Smooth muscle cell (in vitro differentiated cells): ENCODE measurements at regions not wholly inside any gene's neighbourhood (a gene's known extent, or its start where the extent isn't known, plus 50 kb on each side); places are given as distances from the start of the nearest gene placed in this dataset.

ENCODE experiments used
- DNase-seq: peaks from one replicate; lab custom pipeline; 2025; ENCODE audit not compliant: unreplicated experiment; lab: John Stamatoyannopoulos, UW
- H2AFZ ChIP-seq: fragments of 200-600 bp; sonication (generic); 2 replicates; pipeline ENCODE4 v1.6.0; 2016; ENCODE audit warnings: antibody characterized with exemption, low read depth, mild to moderate bottlenecking
- H3F3A ChIP-seq: fragments of 200-600 bp; sonication (generic); 2 replicates; pipeline ENCODE4 v1.6.0; 2017; ENCODE audit warnings: antibody characterized with exemption, low read depth
- H3K27ac ChIP-seq: fragments of 200-600 bp; sonication (generic); 2 replicates; pipeline ENCODE4 v1.5.1; 2016; ENCODE audit warnings: low read depth, mild to moderate bottlenecking
- H3K27me3 ChIP-seq: fragments of 200-600 bp; sonication (generic); 2 replicates; pipeline ENCODE4 v1.6.1; 2016; ENCODE audit warnings: low read depth, mild to moderate bottlenecking
- H3K36me3 ChIP-seq: fragments of 200-600 bp; sonication (generic); 2 replicates; pipeline ENCODE4 v1.5.1; 2016; ENCODE audit warnings: low read depth
- H3K4me1 ChIP-seq: fragments of 200-600 bp; sonication (generic); 2 replicates; pipeline ENCODE4 v1.5.1; 2016; ENCODE audit warnings: low read depth
- H3K4me2 ChIP-seq: fragments of 200-600 bp; sonication (generic); 2 replicates; pipeline ENCODE4 v1.6.0; 2016; ENCODE audit warnings: mild to moderate bottlenecking
- H3K4me3 ChIP-seq: fragments of 200-600 bp; sonication (generic); 2 replicates; pipeline ENCODE4 v1.5.1; 2016; ENCODE audit warnings: mild to moderate bottlenecking
- H3K79me2 ChIP-seq: fragments of 200-600 bp; sonication (generic); 2 replicates; pipeline ENCODE4 v1.6.0; 2016; ENCODE audit warnings: low read depth, mild to moderate bottlenecking
- H3K9ac ChIP-seq: fragments of 200-600 bp; sonication (generic); 2 replicates; pipeline ENCODE4 v1.6.0; 2016; ENCODE audit warnings: low read depth
- H3K9me3 ChIP-seq: fragments of 200-600 bp; sonication (generic); replicated peaks from 2 replicates; pipeline ENCODE4 v1.5.1; 2016; ENCODE audit warnings: low read depth
- H4K20me1 ChIP-seq: fragments of 200-600 bp; sonication (generic); 2 replicates; pipeline ENCODE4 v1.6.0; 2016; ENCODE audit warnings: low read depth
- WGBS: methylation state at CpG from one replicate; pipeline ENCODE4 v1.1.7; 2016; ENCODE audit warnings: low lambda C conversion rate; 5-methylcytosine and 5-hydroxymethylcytosine counted together
- TF ChIP-seq, protein P1 (sequence below): fragments of 200-600 bp; sonication (generic); IDR thresholded peaks from 2 replicates; pipeline ENCODE4 v1.5.1; 2017; ENCODE audit warnings: borderline replicate concordance, mild to moderate bottlenecking, antibody characterized with exemption; ENCODE audit not compliant: insufficient read depth, poor library complexity, severe bottlenecking

- no peaks in the 10 kb centered on the region for H3K4me1 ChIP-seq
- no peak for DNase-seq
- H3K4me3 ChIP-seq = no peak overlapping the region
- H3K36me3 ChIP-seq = no peaks in the 10 kb centered on the region
- no peak overlapping the region for H3K4me2 ChIP-seq
- H4K20me1 ChIP-seq = no peaks in the 10 kb centered on the region
- no peak overlapping the region for H3K27ac ChIP-seq
- H3K9me3 ChIP-seq = no peaks in the 10 kb centered on the region
- no peak overlapping the region for H2AFZ ChIP-seq
- TF ChIP-seq, protein P1, sequence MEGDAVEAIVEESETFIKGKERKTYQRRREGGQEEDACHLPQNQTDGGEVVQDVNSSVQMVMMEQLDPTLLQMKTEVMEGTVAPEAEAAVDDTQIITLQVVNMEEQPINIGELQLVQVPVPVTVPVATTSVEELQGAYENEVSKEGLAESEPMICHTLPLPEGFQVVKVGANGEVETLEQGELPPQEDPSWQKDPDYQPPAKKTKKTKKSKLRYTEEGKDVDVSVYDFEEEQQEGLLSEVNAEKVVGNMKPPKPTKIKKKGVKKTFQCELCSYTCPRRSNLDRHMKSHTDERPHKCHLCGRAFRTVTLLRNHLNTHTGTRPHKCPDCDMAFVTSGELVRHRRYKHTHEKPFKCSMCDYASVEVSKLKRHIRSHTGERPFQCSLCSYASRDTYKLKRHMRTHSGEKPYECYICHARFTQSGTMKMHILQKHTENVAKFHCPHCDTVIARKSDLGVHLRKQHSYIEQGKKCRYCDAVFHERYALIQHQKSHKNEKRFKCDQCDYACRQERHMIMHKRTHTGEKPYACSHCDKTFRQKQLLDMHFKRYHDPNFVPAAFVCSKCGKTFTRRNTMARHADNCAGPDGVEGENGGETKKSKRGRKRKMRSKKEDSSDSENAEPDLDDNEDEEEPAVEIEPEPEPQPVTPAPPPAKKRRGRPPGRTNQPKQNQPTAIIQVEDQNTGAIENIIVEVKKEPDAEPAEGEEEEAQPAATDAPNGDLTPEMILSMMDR = no peak
- no peaks in the 10 kb centered on the region for H3K27me3 ChIP-seq
- no peak overlapping the region for H3K9ac ChIP-seq
- H3F3A ChIP-seq = no peaks in the 10 kb centered on the region
- H3K79me2 ChIP-seq = no peaks in the 10 kb centered on the region
Measured at GRCh38 chr3:8153800-8154199, 347.8 kb upstream of the LMCD1 start.

DNA sequence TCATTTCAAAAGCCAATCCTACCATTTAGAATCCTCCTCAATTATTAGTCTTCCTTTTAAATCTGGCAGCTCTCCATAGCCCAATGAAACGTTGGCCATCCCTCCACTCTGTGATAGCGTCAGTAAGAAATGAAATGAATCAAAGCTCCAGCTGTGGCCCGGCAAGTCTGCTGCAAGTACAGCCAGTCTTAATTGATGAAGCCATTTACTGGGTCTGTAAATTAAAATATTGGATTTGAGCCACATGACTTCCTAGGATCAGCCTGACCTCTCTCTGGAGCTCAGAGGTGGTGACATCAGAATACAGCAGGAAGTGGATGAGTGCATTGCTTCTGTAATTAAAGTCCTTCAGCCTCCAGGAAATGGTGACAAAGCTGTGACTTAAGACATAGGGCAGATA, 347.0 kb upstream of the LMCD1 start:
- H3K9ac ChIP-seq = no peak overlapping the region
- H3K4me2 ChIP-seq = no peak overlapping the region
- 93% methylated on average over 3 of the region's 3 CpGs for WGBS
- H3K79me2 ChIP-seq = no peaks in the 10 kb centered on the region
- DNase-seq = no peak
- H3K4me1 ChIP-seq = no peaks in the 10 kb centered on the region
- H3K27ac ChIP-seq = no peak overlapping the region
- H3K27me3 ChIP-seq = no peaks in the 10 kb centered on the region
- H2AFZ ChIP-seq = no peak overlapping the region
- H3K4me3 ChIP-seq = no peak overlapping the region
- no peaks in the 10 kb centered on the region for H3K9me3 ChIP-seq
- no peaks in the 10 kb centered on the region for H3K36me3 ChIP-seq
- H4K20me1 ChIP-seq = no peaks in the 10 kb centered on the region
- no peaks in the 10 kb centered on the region for H3F3A ChIP-seq
- TF ChIP-seq, protein P1 = no peak

GRCh38 chr3:8156138-8156537, 345.5 kb upstream of the LMCD1 start:
- Histone ChIP-seq H3K9ac (no peak overlapping the region), H3K27ac (no peak overlapping the region), H3K4me3 (no peak overlapping the region), H3K27me3 (no peaks in the 10 kb centered on the region), H3K4me1 (no peaks in the 10 kb centered on the region), H2AFZ (no peak overlapping the region), H3K4me2 (no peak overlapping the region), H4K20me1 (no peaks in the 10 kb centered on the region), H3K36me3 (no peaks in the 10 kb centered on the region), H3K9me3 (no peaks in the 10 kb centered on the region), H3F3A (no peaks in the 10 kb centered on the region), H3K79me2 (no peaks in the 10 kb centered on the region)
- no peak for DNase-seq
- 70% methylated on average over 6 of the region's 6 CpGs for WGBS
- TF ChIP-seq, protein P1 = no peak

GRCh38 chr3:8156831-8157230, 344.8 kb upstream of the LMCD1 start:
- Histone ChIP-seq H3K4me2 (no peak overlapping the region), H3K27me3 (no peaks in the 10 kb centered on the region), H3K4me1 (no peaks in the 10 kb centered on the region), H3K9ac (no peak overlapping the region), H3K9me3 (no peaks in the 10 kb centered on the region), H3K4me3 (no peak overlapping the region), H4K20me1 (no peaks in the 10 kb centered on the region), H2AFZ (no peak overlapping the region), H3K27ac (no peak overlapping the region), H3K36me3 (no peaks in the 10 kb centered on the region), H3F3A (no peaks in the 10 kb centered on the region), H3K79me2 (no peaks in the 10 kb centered on the region)
- no peak for DNase-seq
- TF ChIP-seq, protein P1 = no peak
- WGBS = 97% methylated on average over 2 of the region's 2 CpGs
